GM19324 (cell line): ENCODE measurements at regions not wholly inside any gene's neighbourhood (a gene's known extent, or its start where the extent isn't known, plus 50 kb on each side); places are given as distances from the start of the nearest gene placed in this dataset.

Experiments used
- ATAC-seq: cut with Tn5 transposase; IDR thresholded peaks from one replicate; pipeline ENCODE4 v1.9.1; 2021; ENCODE audit warnings: mild to moderate bottlenecking, moderate library complexity; ENCODE audit not compliant: unreplicated experiment, low FRiP score

DNA sequence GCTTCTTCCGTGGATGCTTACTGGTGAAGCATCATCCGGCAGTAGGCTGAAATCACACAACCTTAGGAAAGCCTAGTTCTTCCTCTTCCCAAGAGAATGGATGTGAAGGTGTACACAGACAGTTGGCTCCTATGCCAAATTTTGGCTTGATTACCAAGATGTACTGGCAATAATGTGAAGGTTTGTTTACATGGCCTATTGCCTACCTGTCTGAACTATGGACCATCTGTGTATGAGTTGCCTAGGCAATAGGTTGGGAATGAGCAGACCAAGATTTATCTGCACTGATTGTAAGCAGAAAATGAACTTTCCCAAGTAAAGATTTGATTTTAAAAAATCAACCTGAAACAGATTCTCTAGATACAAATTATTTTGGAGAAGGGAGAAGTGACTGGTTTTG lies 325.9 kb upstream of the SORCS1 start:
- no peak for ATAC-seq

DNA sequence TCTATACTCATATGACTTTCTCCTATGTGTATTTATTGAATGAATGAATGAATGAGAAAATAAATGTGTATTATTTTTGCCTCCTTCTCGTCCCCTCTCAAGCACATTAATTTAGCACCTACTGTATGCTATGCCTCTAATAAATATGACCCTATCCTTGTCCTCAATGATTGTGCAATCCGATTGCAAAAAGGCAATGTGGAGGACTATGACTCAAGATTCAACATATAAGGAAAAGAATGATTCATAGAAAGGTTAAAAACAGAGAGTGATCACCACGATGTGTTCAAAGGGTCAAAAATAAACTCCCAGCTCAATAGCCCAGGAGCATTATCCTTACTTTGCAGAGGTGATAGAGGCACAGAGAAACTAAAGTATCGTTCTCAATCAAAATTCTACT lies 322.8 kb upstream of the SORCS1 start:
- no peak for ATAC-seq

DNA sequence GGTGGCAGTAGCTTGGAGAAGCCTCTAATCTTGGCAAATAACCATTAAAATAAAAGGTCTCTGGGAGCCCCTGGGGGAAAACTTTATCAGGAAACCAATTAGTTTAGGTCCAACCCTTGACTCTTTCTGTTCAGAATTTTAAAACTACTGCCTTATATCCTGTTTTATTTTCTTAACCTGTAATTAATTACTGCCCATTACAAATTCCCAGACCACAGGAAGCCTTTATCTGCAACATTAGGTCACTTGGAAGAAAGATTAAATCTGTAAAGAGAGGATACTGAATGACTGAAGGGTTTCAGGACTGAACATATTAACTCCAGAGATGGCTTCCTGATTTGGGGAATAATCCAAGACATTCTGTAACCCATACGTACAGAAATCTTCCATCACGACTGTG lies 320.5 kb upstream of the SORCS1 start:
- no peak for ATAC-seq

DNA sequence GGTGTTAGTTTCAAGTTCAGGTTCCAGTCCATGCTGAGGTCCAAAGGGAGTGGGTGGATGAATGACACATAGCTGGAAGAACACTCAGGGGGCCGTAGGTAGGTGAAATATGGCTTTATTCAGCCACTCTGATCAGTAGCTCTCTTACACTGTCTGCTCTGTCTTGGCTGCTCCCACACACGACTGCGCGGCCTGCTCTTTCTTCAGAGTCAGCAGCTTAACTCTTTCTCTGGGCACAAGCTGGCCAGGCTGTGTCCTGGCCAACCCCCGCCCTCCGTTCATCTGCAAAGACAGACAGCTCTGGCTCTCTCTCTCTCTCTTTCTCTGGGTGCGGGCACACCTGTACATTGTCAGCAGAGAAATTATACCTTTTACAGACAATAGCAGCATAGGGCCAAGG lies 317.4 kb upstream of the SORCS1 start:
- no peak for ATAC-seq

DNA sequence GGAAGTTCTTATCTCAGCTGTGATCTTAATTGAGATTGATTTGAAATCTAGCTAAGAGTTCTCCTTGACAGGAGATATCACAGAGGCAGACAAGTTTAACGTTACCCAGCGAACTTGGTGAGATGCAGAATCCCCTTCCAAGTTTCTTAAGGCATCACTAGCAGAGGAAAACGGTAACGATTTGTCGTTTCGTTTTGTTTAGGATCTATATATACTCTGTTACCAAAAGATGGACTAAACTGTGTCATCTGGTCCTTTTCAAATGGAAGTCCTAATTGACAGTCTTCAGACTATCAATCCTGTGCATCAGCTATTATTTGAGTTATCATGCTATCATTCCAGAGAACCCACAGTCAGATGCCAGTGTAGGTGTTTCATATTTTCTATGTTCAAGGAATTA lies 316.7 kb upstream of the SORCS1 start:
- no peak for ATAC-seq

DNA sequence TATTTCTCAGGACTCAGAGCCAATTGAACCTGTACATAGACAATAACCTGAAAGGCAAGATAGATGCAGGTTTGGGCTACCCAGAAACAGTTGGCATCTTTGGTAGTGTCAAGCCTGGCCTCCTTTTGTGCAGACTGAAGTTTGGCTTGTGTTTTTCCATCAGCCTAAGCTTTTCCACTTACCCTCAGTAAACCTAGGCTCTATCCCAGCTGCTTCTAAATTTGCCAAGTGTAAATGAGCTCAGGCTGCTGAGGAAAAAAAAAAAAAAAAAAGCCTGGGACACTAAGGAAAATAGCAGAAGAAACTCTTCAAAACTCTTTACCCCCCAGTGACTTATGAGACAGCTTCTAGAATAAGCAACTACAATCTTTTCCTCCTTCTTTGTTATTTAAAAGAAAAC lies 316.3 kb upstream of the SORCS1 start:
- no peak for ATAC-seq

DNA sequence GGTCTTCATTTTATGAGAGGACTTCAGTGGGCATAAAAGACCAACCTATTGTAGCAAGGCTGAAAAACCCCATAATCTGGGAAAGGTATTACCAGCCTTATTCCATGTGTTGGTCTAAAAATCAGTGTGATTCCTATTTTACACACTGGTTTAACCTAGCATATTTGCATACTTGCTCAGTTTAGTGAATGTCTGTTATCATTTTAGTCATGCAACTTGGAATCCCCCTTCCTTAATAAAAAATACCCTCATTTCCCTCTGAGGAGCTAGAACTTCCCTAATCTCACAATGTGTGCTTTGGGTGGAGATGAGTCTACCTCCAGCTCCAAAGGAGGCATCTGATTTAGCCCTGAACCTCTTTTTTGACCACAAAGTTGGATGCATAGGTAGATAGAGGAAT lies 312.8 kb upstream of the SORCS1 start:
- ATAC-seq = no peak

DNA sequence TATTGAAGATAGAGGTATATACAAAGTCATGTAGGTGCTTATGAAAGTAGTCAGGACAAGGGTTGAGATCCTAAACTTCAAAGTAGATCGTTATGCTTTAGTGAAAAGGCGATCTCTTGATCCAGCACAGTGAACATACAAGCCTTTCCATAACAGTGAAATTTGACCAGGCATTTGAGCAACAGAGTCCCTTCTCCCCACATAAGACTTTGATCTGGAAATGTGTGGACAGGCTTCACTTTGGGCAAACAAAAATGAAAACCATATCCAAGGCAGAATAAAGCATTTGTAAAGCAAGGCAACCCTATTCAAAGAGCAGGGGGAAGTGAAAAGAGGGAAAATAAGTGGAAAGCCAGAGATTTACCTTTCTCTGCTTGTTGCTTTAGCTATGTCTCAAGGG lies 311.9 kb upstream of the SORCS1 start:
- ATAC-seq = no peak

DNA sequence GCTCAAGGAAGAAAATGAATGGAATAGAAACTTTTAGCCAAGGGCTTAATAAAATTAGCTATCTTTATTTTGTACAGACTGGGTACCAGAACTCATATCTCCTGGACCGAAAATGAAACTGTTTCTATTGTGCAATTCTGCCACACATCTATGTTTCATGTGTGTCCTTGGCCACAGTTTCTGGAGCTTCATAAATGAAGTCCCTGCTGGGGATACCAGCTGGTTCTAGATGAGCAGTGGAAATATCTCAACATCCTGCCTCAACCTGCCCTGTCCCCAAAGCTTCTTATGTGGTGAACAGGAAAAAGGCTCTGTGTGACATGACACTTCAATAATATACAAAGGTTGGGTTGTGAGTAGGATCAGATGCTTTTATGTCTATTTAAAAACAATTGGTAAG lies 310.1 kb upstream of the SORCS1 start:
- ATAC-seq = peak; percentile 47

DNA sequence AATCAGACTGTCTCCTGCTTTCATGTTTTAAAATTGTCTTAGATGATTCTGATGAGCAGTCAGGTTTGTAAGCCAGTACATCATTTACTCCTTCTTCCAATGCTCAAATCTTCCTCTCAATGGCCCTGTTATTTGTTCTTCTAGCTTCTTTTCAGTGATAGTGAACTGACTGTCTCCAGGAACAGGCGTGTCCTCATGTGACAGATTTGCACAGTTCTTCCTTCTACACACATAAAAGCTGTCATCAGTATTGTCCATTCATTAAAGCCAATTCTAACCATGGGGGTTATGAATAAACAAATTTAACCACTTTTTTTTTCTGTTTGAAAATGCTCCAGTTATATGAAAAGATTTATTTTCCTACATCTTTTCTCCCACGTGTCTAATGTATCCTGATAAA lies 308.7 kb upstream of the SORCS1 start:
- ATAC-seq = no peak

DNA sequence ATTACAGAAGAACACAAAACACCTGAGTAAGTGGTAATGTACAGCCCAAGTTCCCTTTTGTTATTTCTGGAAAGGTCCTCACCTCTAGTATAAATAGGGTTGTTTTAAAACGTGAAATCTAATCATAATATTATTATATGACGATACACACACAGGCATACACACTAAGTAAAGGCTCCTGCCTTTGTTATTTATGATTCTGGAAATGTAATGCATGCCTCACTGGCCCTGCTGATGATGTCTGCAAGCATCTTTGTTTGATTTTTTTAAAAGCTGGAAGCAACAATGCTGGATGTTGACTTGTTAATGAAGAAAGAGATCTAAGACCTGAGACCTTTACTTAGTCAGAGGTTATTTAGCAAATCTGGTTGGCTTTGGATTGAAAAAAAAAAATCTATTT lies 307.4 kb upstream of the SORCS1 start:
- ATAC-seq = no peak

DNA sequence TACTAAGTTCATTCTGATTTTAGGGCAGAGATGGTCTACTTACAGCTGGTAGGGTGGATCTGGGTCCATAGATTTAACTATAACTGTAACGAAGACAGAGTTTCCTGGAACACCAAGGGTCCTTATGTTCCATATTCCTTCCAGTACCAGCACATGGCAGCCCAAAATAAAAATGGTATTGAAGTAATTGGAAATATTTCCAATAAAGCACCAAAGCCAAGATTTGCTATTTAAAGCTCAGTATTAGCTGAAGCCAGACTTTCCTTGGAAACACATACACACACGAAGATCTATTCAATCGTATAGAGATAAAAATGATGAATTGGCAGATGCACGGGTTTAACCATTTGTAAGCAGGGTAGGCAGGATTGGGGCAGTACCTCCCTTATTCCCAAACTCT lies 289.1 kb upstream of the SORCS1 start:
- ATAC-seq = no peak

DNA sequence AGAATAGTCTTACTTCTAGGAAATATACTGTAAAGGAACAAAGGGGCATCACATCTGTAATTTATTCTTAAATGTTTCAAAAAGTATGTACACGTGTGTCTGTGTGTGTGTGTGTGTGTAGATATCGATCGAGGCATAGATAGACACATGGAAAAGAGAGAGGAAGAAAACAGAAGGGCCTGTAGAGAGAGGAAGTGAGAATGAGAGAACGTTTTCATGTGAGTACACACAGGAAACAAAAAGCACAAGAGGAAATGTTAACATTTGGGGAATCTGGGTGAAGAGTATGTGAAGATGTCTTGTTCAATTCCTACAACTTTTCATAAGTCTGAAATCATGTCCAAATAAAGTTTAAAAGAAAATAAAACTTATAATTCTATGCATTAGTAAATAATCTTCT lies 286.5 kb upstream of the SORCS1 start:
- no peak for ATAC-seq

DNA sequence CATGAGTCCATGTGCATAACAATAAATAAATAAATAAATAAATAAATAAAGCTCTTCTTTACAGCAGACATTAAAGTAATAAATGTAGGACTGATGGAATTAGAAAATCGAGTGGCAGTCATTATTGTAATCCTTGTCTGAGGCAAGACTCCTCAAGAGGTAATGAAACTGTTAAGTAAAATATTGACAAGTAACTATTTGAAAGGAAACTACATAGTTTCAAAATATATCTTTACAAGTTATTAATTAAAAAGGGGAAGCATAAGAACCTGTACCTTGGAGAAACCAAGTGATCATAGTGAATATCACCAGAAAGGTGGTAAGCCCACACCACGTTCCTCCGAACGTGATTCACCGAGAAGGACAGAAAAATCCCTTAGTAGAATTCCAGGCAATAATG lies 285.6 kb upstream of the SORCS1 start:
- no peak for ATAC-seq

DNA sequence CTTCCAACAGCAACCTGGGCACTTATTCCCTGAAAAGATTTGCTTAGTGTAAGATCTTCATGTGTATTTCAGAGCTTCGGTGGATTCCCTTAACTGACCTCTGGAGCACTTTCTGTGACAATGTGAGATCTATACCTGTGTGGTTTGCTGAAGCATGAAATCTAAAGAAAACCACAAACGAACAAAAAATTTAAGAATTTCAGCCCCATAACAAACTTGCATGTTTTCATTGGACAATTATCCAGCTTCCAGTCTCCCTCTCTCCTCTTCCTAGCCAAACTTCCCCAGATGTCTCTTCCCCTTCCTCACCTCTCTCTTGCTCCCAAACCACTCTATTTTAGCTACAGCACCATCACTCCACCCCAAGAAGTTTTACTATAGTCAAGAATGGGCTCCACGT lies 279.9 kb upstream of the SORCS1 start:
- ATAC-seq = no peak

DNA sequence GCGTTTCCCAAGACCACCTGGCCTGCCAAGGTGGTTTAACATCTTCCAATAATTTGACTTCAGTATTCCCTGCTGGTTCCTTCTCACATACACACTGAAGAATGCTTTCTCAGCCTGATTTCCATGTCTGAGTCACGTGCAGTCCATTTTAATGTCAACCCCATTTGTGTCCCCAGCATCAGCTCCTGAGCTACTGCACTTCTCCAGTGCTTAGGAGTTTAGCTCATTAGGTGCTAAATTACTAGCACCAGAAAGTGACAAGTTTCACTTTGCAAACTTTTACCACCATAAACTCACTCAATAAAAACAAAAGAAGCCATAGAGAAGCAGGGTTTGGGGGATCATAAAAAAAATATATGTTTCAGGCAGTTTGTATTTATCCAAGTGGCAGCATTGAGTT lies 279.3 kb upstream of the SORCS1 start:
- no peak for ATAC-seq

DNA sequence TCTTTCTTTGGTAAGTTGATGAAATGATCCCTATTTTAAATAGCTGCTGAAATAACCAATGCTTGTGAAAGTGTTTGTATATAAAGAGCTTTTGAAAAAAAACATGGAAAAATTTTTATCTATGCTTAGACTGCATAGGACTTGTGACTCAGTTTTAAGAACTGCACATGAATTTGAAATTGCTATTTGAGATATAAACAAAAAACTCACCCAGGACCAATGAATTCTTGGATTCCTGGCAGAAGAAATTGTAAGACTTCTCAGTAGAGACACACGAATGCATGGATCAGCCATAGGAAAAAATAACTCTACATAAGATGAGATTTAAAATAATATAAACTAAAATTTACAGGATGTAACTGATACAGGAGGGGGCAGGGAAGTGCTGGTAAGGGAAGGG lies 278.8 kb upstream of the SORCS1 start:
- no peak for ATAC-seq

DNA sequence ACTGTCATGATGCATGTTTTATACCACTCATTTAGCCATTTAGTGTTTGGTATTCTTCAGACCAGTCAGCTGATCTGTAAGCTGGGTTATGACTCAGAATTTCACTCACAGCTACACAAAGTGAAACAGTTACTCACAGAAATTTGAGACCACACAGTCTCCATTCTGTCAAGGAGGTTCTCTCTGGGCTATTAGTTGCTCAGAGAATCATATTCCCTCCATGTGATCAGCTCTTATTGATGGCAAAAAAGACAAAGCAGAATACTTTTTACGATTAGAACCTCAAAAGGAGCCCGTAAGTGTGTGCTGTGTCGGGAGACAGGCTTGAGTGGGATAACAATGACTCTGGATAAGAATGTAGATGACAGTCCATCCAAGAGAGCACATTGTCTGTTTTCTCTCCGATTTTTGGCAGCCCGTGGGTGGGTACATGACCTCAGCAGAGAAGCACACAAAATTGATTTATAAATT lies 277.6 kb upstream of the SORCS1 start:
- peak; percentile 93 for ATAC-seq

DNA sequence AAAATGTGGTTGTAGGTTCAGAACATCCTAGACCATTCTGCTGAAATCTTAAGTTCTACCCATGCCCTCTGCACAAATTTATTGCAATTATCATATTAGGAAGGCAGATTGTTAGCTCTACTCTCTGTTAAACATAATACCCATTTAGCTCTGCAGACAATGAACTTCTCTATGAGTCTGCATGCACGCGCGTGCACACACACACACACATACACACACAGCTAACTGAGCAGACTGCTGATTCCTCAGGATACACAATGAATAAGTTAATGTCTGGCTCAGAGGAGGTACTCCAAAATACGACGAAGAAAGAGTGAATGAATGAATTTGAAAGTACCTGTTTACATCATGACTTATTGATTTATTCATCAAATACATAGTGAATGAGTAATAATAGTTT lies 276.2 kb upstream of the SORCS1 start:
- no peak for ATAC-seq

DNA sequence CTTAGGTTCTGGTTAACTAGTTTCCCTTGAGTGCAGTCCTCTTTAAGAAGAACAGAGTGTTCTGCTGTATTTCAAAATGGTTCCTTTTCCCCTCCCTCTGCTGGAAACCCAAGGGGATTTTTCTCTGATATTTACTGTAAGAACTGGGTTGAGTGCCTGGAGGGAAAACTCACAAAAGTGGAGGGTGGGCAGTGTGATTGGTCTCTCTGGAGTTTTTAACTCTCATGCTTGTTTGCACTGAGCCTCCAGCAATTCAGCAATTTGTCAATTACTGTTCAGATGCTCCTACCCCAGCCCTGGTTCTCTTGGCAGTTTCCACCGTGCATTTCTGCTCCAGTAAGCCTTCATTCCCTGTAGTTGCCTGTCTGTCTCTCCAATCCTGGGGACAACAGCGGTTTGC lies 273.4 kb upstream of the SORCS1 start:
- no peak for ATAC-seq

DNA sequence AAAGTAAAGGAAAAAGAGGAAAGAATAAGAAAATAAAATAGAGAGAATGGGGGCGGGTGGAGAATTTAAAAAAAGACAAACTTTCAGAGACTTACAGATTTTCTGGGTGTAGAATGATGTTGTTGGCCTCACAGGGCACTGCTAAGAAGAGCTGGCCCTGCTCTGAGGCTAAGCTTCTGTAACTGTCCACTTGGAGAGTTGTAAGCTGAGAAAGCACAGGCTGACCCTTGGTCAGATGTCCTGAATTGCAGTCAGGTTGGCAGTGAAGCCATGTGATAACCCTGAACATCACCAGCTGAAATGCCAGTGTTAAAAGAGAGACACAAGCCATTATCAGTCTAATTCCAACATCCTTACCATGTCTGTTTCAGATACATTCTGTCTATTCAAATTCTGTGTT lies 272.1 kb upstream of the SORCS1 start:
- ATAC-seq = no peak

DNA sequence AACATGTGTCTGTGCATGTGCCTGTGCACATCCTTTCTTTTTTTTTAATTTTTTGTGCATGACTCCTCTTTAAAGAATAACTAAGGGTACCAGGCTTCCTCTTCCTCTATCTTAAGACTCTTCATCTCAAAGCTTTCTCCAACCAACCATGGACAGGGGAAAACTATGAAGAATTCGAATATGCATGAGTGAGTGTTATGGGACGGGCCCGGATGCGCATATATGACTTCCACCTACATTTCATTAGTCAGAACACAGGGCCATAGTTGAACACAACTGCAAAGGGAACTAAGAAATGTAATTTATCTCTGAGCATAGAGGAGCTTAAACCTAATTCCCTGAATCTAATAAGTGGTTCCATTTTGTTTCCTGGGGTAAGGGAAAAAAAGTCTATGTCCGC lies 270.3 kb upstream of the SORCS1 start:
- no peak for ATAC-seq

DNA sequence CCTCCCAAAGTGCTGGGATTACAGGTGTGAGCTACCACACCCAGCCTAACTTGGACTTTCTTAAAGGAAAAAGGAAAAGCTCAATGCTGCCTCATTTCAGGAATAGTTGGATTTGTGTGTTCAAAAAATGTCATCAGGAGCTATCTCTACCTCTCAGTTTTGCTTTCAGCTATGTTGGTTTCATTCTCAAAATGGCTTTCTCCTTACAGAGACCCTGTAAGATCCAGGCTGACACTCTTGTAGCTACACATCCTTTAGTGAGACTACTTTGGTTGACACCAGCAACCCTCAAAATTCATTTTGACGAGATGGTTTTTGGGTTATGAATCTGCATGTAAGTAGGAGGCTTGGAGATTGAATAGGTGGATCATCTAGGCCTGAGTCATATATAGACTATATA lies 269.7 kb upstream of the SORCS1 start:
- ATAC-seq = no peak

DNA sequence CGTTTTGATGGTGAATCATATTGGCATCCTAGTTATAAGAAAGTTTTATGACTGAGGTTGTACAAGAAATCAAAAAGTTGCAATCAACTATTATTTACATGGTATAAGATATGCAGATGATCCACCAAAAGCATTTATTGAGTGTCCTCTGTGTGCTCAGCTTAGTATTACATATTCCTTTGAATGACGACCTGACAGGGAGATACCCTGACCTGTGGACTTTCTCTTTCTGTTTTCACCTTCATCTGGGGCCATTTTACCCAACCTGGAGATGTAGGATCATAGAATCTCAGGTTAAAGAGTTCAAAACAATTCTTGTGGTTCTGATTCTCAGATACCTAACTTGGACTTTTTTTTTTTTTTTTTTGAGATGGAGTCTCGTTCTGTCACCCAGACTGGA lies 269.1 kb upstream of the SORCS1 start:
- no peak for ATAC-seq
